GM12892 (cell line): ENCODE measurements at regions not wholly inside any gene's neighbourhood (a gene's known extent, or its start where the extent isn't known, plus 50 kb on each side); places are given as distances from the start of the nearest gene placed in this dataset.

Source experiments
- POLR2A ChIP-seq: IDR thresholded peaks from 2 replicates; pipeline ENCODE4 v1.6.1; 2011; ENCODE audit warnings: low read depth, low read length, control low read depth
- POLR2AphosphoS5 ChIP-seq: IDR thresholded peaks from 2 replicates; pipeline ENCODE4 v1.6.1; 2011; ENCODE audit warnings: low read depth, low read length, control low read depth
- TAF1 ChIP-seq: IDR thresholded peaks from 2 replicates; pipeline ENCODE4 v1.6.1; 2011; ENCODE audit warnings: low read depth, mild to moderate bottlenecking, control low read depth, low read length, borderline replicate concordance

- no peak for TF ChIP-seq POLR2AphosphoS5
- TF ChIP-seq POLR2A: no peak
- no peak for TF ChIP-seq TAF1
Observed at GRCh38 chr13:107075576-107075975, 507.6 kb upstream of the ARGLU1 start.
